Cardiac muscle cell (in vitro differentiated cells and primary cell): ENCODE measurements at regions not wholly inside any gene's neighbourhood (a gene's known extent, or its start where the extent isn't known, plus 50 kb on each side); places are given as distances from the start of the nearest gene placed in this dataset.

ENCODE experiments used
- DNase-seq, 2 donors: peaks; one replicate each; pipeline versions ENCODE4 v3.0.0 to v3.0.0-alpha.2; 2010 to 2017; ENCODE audit warnings: low read depth in 1 of 2, low spot score in 1 of 2
- H3K27ac ChIP-seq: fragments of 200-600 bp; sonication (generic); 2 replicates; pipeline ENCODE4 v1.5.1; 2016
- H3K27me3 ChIP-seq: fragments of 200-600 bp; sonication (generic); 2 replicates; pipeline ENCODE4 v1.6.0; 2016; ENCODE audit warnings: control low read depth
- H3K36me3 ChIP-seq: fragments of 200-600 bp; sonication (generic); 2 replicates; pipeline ENCODE4 v1.5.1; 2016; ENCODE audit warnings: control low read depth
- H3K4me1 ChIP-seq: fragments of 200-600 bp; sonication (generic); 2 replicates; pipeline ENCODE4 v1.8.1; 2017; ENCODE audit warnings: low read depth, mild to moderate bottlenecking, mixed run types
- H3K4me3 ChIP-seq: fragments of 200-600 bp; sonication (generic); 2 replicates; pipeline ENCODE4 v1.5.1; 2016; ENCODE audit warnings: mild to moderate bottlenecking
- H3K9me3 ChIP-seq: fragments of 200-600 bp; sonication (generic); 2 replicates; pipeline ENCODE4 v1.5.1; 2017; ENCODE audit warnings: low read depth, mild to moderate bottlenecking, control low read depth
- TF ChIP-seq, protein P1 (sequence below): IDR thresholded peaks from 2 replicates; pipeline ENCODE4 v1.5.1; 2012; ENCODE audit warnings: low read depth, mild to moderate bottlenecking, low read length

- TF ChIP-seq, protein P1, sequence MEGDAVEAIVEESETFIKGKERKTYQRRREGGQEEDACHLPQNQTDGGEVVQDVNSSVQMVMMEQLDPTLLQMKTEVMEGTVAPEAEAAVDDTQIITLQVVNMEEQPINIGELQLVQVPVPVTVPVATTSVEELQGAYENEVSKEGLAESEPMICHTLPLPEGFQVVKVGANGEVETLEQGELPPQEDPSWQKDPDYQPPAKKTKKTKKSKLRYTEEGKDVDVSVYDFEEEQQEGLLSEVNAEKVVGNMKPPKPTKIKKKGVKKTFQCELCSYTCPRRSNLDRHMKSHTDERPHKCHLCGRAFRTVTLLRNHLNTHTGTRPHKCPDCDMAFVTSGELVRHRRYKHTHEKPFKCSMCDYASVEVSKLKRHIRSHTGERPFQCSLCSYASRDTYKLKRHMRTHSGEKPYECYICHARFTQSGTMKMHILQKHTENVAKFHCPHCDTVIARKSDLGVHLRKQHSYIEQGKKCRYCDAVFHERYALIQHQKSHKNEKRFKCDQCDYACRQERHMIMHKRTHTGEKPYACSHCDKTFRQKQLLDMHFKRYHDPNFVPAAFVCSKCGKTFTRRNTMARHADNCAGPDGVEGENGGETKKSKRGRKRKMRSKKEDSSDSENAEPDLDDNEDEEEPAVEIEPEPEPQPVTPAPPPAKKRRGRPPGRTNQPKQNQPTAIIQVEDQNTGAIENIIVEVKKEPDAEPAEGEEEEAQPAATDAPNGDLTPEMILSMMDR: no peak
- Histone ChIP-seq H3K9me3 (no peaks in the 10 kb centered on the region), H3K36me3 (no peaks in the 10 kb centered on the region), H3K4me1 (no peaks in the 10 kb centered on the region), H3K4me3 (no peak overlapping the region), H3K27ac (no peak overlapping the region), H3K27me3 (no peaks in the 10 kb centered on the region)
- no peak for DNase-seq
These were observed 428.8 kb upstream of the ONECUT1 start for GRCh38 chr15:53218666-53219580.

- H3K36me3 ChIP-seq: no peaks in the 10 kb centered on the region
- H3K9me3 ChIP-seq: no peaks in the 10 kb centered on the region
- DNase-seq: no peak
- H3K4me3 ChIP-seq: no peak overlapping the region
- TF ChIP-seq, protein P1: no peak
- no peaks in the 10 kb centered on the region for H3K27me3 ChIP-seq
- no peak overlapping the region for H3K27ac ChIP-seq
- no peaks in the 10 kb centered on the region for H3K4me1 ChIP-seq
These were observed 425.9 kb upstream of the ONECUT1 start for GRCh38 chr15:53216036-53216435.

DNA sequence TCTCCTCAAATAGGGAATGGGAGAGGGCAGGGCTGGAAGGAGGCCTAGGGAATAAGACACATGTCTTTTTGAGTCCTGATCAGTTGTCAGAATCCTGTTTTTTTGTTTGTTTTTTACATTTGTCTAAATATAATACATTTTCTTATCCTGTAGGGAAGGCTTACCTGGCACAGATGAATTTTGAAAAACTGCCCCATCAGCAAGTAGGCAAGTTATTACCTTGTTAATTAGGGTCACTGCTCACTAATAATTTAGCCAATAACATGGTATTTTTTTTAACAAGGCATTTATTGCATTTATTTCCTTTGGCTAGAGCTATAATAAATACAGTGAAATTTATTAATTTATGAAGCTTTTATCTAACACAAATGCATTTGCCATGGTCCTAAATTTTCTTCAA lies 423.2 kb upstream of the ONECUT1 start:
- H3K4me3 ChIP-seq: no peak overlapping the region
- H3K4me1 ChIP-seq: peaks cover 9% of the 10 kb centered on the region
- no peak for DNase-seq
- no peak overlapping the region for H3K27ac ChIP-seq
- no peaks in the 10 kb centered on the region for H3K27me3 ChIP-seq
- TF ChIP-seq, protein P1: no peak
- no peaks in the 10 kb centered on the region for H3K9me3 ChIP-seq
- H3K36me3 ChIP-seq: no peaks in the 10 kb centered on the region

GRCh38 chr15:53212785-53213184 lies 422.6 kb upstream of the ONECUT1 start:
- Histone ChIP-seq H3K4me3 (no peak overlapping the region), H3K4me1 (peaks cover 11% of the 10 kb centered on the region), H3K27ac (no peak overlapping the region), H3K36me3 (no peaks in the 10 kb centered on the region), H3K27me3 (no peaks in the 10 kb centered on the region), H3K9me3 (no peaks in the 10 kb centered on the region)
- TF ChIP-seq, protein P1: no peak
- no peak for DNase-seq

DNA sequence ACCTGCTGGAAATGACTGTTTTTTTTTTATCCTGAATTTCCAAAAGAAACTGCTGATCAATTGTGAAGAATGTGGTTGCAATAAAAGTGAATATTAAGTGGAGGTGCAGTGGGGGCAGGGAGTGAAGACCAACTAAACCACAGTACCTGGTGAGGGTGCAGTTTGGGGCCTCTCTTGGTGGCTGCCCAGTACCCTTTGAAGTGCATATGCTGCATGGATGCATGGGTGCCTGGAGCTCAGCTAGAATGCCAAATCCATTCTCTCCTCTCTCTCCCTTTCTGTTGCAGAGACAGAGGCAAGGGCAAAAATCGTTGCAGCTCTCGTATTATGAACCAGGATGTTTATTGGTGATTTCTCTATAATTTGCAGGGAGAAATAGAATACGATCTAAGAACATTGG lies 420.5 kb upstream of the ONECUT1 start:
- H3K4me3 ChIP-seq: no peak overlapping the region
- H3K27ac ChIP-seq: no peak overlapping the region
- no peaks in the 10 kb centered on the region for H3K27me3 ChIP-seq
- DNase-seq: no peak
- no peaks in the 10 kb centered on the region for H3K36me3 ChIP-seq
- no peaks in the 10 kb centered on the region for H3K9me3 ChIP-seq
- peaks cover 11% of the 10 kb centered on the region for H3K4me1 ChIP-seq
- TF ChIP-seq, protein P1: no peak
